ENCODE measurements at regions not wholly inside any gene's neighbourhood (a gene's known extent, or its start where the extent isn't known, plus 50 kb on each side); places are given as distances from the start of the nearest gene placed in this dataset.
"Not testable (repeated sequence)": the region's sequence is repeated elsewhere in the genome, so short reads cannot be mapped to it uniquely, and the experiment has no call there.

GRCh38 chr6:169101981-169102380, 151.7 kb downstream of the THBS2 start:
- Histone ChIP-seq H3K36me3 (no peaks in the 10 kb centered on the region), H3K9me3 (peaks cover 0 to 12% of the 10 kb centered on the region in 2 donors), H3K4me1 (no peaks in the 10 kb centered on the region), H3K27me3 (peaks cover 0 to 6% of the 10 kb centered on the region in 2 donors), H3K4me3 (no peak overlapping the region), H3K27ac (no peak overlapping the region)
- TF ChIP-seq CTCF (IDR thresholded peaks at IDR 0.05): no peak
- intact Hi-C loops (cut with DNase I): no loop called here
- ATAC-seq (no peak), DNase-seq (no peak)

GRCh38 chr6:169101036-169101805, 152.4 kb downstream of the THBS2 start:
- ATAC-seq (no peak), DNase-seq (no peak)
- no peaks in the 10 kb centered on the region for H3K4me1 ChIP-seq
- peaks cover 0 to 12% of the 10 kb centered on the region in 2 donors for H3K9me3 ChIP-seq
- no peak overlapping the region for H3K27ac ChIP-seq
- no peak overlapping the region for H3K4me3 ChIP-seq
- TF ChIP-seq CTCF (IDR thresholded peaks at IDR 0.05): no peak
- intact Hi-C loops (cut with DNase I): no loop called here
- peaks cover 0 to 6% of the 10 kb centered on the region in 2 donors for H3K27me3 ChIP-seq
- no peaks in the 10 kb centered on the region for H3K36me3 ChIP-seq

GRCh38 chr6:169099411-169100202, 154.0 kb downstream of the THBS2 start:
- Histone ChIP-seq H3K27ac (no peak overlapping the region), H3K4me3 (no peak overlapping the region), H3K36me3 (no peaks in the 10 kb centered on the region), H3K27me3 (peaks cover 0 to 6% of the 10 kb centered on the region in 2 donors), H3K9me3 (peaks cover 0 to 12% of the 10 kb centered on the region in 2 donors), H3K4me1 (no peaks in the 10 kb centered on the region)
- DNase-seq (no peak), ATAC-seq (no peak)
- intact Hi-C loops (cut with DNase I): no loop called here
- no peak for TF ChIP-seq CTCF (IDR thresholded peaks at IDR 0.05)

- H3K4me1 ChIP-seq; H3K4me3 ChIP-seq; H3K27ac ChIP-seq; H3K27me3 ChIP-seq; H3K36me3 ChIP-seq; H3K9me3 ChIP-seq; DNase-seq; ATAC-seq; intact Hi-C loops (cut with DNase I): not testable (repeated sequence)
Measured at GRCh38 chr6:169098651-169099050, 155.0 kb downstream of the THBS2 start.

- Histone ChIP-seq H3K4me1 (no peaks in the 10 kb centered on the region), H3K27ac (no peak overlapping the region), H3K36me3 (no peaks in the 10 kb centered on the region), H3K9me3 (peaks cover 0 to 3% of the 10 kb centered on the region in 2 donors), H3K27me3 (peaks cover 0 to 6% of the 10 kb centered on the region in 2 donors), H3K4me3 (no peak overlapping the region)
- intact Hi-C loops (cut with DNase I): no loop called here
- DNase-seq (no peak), ATAC-seq (no peak)
- no peak for TF ChIP-seq CTCF (IDR thresholded peaks at IDR 0.05)
Measured at GRCh38 chr6:169098116-169098515, 155.5 kb downstream of the THBS2 start.
